OCI-LY3 (cell line): ENCODE measurements at regions not wholly inside any gene's neighbourhood (a gene's known extent, or its start where the extent isn't known, plus 50 kb on each side); places are given as distances from the start of the nearest gene placed in this dataset.

Experiments
- H2AFZ ChIP-seq: fragments of 200-600, 300-600 bp; shearing (Covaris generic); 2 replicates; pipeline ENCODE4 v1.6.0; 2014; ENCODE audit warnings: antibody characterized with exemption, low read depth, low read length
- H3K27ac ChIP-seq: fragments of 200-600, 300-600 bp; sonication (generic); 2 replicates; pipeline ENCODE4 v1.5.1; 2014; ENCODE audit warnings: mild to moderate bottlenecking, low read length, moderate library complexity, mixed read lengths
- H3K27me3 ChIP-seq: fragments of 200-600, 300-600 bp; sonication (generic); 2 replicates; pipeline ENCODE4 v1.6.1; 2014; ENCODE audit warnings: low read depth, low read length, mixed read lengths
- H3K36me3 ChIP-seq: fragments of 200-600, 300-600 bp; sonication (generic); replicated peaks from 2 replicates; pipeline ENCODE3; 2014; ENCODE audit warnings: low read depth, low read length, mixed read lengths
- H3K4me1 ChIP-seq: fragments of 300-600, 200-600 bp; sonication (generic); 2 replicates; pipeline ENCODE4 v1.6.1; 2014; ENCODE audit warnings: low read length, mixed read lengths
- H3K4me2 ChIP-seq: fragments of 200-600, 300-600 bp; sonication (generic); 2 replicates; pipeline ENCODE4 v1.6.1; 2014; ENCODE audit warnings: low read length, mixed read lengths
- H3K4me3 ChIP-seq: fragments of 300-600, 200-600 bp; sonication (generic); 2 replicates; pipeline ENCODE4 v1.5.1; 2014; ENCODE audit warnings: antibody characterized with exemption, mild to moderate bottlenecking, low read length, moderate library complexity
- H3K79me2 ChIP-seq: fragments of 300-600, 200-600 bp; shearing (Covaris generic); 2 replicates; pipeline ENCODE4 v1.6.1; 2014; ENCODE audit warnings: mild to moderate bottlenecking, low read length, mixed read lengths
- H3K9ac ChIP-seq: fragments of 300-600, 200-600 bp; shearing (Covaris generic); 2 replicates; pipeline ENCODE4 v1.6.0; 2014; ENCODE audit warnings: mild to moderate bottlenecking, low read length, moderate library complexity
- H3K9me3 ChIP-seq: fragments of 200-600, 300-600 bp; shearing (Covaris generic); 2 replicates; pipeline ENCODE4 v1.6.1; 2014; ENCODE audit warnings: low read length, mixed read lengths; ENCODE audit not compliant: insufficient read depth
- H4K20me1 ChIP-seq: fragments of 200-600, 300-600 bp; sonication (generic); 2 replicates; pipeline ENCODE4 v1.6.1; 2016; ENCODE audit warnings: low read length, mixed read lengths; ENCODE audit not compliant: insufficient read depth
- EZH2phosphoT487 ChIP-seq: fragments of 200-600 bp; shearing (Covaris generic); IDR thresholded peaks from 2 replicates; pipeline ENCODE4 v1.6.1; 2018; ENCODE audit warnings: antibody characterized with exemption, mixed run types, low read depth
- TF ChIP-seq, protein P1 (sequence below): fragments of 200-600, 300-600 bp; sonication (generic); IDR thresholded peaks from 2 replicates; pipeline ENCODE4 v1.5.1; 2014; ENCODE audit warnings: antibody characterized with exemption, low read length, low read depth

DNA sequence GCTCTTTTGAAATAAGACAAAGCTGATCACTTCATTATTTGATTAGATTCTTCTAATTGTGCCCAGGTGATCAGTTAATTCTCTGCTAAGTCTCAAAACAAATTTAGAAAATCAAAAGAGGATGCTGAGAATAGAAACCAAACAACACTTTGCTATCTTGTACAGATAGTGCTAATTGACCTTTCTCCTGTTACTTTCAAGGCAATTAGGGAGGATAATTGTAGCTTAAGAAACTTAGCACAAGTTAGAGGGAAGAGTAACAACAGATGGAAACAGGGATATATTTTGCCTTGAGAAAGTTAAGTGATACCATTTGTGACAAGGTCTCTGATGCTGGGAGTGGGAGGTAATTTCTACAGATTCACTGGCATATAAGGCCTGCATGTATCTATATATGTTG is 344.8 kb upstream of the GRM7 start:
- H3K79me2 ChIP-seq = no peaks in the 10 kb centered on the region

DNA sequence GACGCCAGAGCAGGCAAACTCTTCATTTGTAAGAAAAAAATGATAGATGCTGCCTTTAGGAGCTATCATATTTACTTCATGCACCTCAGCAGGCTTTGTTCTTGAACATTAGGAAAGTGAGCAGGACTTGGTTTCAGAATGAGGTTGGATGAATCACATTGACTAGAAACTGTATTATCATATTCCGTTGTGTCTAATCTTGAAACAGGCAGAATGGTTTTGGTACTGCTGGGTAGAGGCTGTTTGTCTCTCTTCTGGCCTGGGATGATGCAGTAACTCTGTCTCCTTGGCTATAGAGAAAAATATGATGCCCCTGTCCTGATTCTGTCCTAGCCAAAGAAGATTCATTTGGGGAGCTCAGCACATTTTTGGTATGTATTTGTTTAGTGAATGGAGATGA is 344.2 kb upstream of the GRM7 start:
- Histone ChIP-seq H3K79me2 (no peaks in the 10 kb centered on the region), H3K4me3 (no peak overlapping the region), H4K20me1 (no peaks in the 10 kb centered on the region), H2AFZ (no peak overlapping the region), H3K27ac (no peak overlapping the region), H3K27me3 (no peaks in the 10 kb centered on the region), H3K9me3 (no peaks in the 10 kb centered on the region), H3K36me3 (no peaks in the 10 kb centered on the region), H3K4me2 (peak overlapping the region; percentile 30), H3K4me1 (peaks cover 20% of the 10 kb centered on the region), H3K9ac (no peak overlapping the region)
- TF ChIP-seq, protein P1, sequence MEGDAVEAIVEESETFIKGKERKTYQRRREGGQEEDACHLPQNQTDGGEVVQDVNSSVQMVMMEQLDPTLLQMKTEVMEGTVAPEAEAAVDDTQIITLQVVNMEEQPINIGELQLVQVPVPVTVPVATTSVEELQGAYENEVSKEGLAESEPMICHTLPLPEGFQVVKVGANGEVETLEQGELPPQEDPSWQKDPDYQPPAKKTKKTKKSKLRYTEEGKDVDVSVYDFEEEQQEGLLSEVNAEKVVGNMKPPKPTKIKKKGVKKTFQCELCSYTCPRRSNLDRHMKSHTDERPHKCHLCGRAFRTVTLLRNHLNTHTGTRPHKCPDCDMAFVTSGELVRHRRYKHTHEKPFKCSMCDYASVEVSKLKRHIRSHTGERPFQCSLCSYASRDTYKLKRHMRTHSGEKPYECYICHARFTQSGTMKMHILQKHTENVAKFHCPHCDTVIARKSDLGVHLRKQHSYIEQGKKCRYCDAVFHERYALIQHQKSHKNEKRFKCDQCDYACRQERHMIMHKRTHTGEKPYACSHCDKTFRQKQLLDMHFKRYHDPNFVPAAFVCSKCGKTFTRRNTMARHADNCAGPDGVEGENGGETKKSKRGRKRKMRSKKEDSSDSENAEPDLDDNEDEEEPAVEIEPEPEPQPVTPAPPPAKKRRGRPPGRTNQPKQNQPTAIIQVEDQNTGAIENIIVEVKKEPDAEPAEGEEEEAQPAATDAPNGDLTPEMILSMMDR = no peak
- no peak for TF ChIP-seq EZH2phosphoT487

More for the DNA sequence above, 344.8 kb upstream of the GRM7 start:
- no peak overlapping the region for H3K4me3 ChIP-seq
- H3K4me1 ChIP-seq = peaks cover 20% of the 10 kb centered on the region
- H3K27ac ChIP-seq = no peak overlapping the region
- H3K27me3 ChIP-seq = no peaks in the 10 kb centered on the region
- no peak overlapping the region for H3K9ac ChIP-seq
- H4K20me1 ChIP-seq = no peaks in the 10 kb centered on the region
- TF ChIP-seq, protein P1 = no peak
- no peak for TF ChIP-seq EZH2phosphoT487
- H3K9me3 ChIP-seq = no peaks in the 10 kb centered on the region
- H3K36me3 ChIP-seq = no peaks in the 10 kb centered on the region
- H3K4me2 ChIP-seq = peak overlapping the region; percentile 30; the same call in 1 of the 2 replicates
- no peak overlapping the region for H2AFZ ChIP-seq

DNA sequence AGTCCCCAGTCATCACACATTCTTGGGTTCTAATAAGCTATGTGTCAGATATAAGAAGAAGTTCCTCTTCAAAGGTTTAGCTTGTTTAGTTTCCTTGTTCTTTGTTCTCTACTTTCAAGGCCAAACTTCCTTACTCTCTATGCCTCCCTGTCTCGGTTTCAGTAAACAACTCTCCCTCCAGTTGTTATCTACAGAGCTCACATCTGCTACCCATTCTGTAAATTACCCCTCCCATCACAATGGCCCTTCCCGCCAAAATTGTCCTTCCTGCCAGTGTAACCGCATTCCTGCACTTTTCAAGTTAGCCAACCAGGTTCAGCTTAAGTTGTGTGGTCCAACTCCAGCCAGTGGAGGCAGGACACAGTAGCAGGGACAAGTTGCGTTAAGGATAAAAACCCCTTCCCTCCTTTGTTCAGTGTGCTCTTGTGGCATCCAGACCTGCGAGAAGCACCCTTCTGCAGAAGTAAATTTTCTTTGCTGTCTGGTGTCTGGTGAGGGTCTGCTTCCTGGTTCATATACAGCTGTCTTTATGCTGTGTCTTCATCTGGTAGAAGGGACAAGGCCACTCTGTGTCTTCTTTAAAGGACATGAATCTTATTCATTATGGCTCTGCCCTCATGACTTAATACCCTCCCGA is 342.1 kb upstream of the GRM7 start:
- Histone ChIP-seq H3K36me3 (no peaks in the 10 kb centered on the region), H3K4me2 (no peak overlapping the region), H3K27me3 (no peaks in the 10 kb centered on the region), H3K4me3 (no peak overlapping the region), H2AFZ (no peak overlapping the region), H3K27ac (no peak overlapping the region), H3K4me1 (peaks cover 20% of the 10 kb centered on the region), H3K9me3 (no peaks in the 10 kb centered on the region), H3K79me2 (no peaks in the 10 kb centered on the region), H3K9ac (no peak overlapping the region), H4K20me1 (no peaks in the 10 kb centered on the region)
- no peak for TF ChIP-seq EZH2phosphoT487
- TF ChIP-seq, protein P1 = no peak

DNA sequence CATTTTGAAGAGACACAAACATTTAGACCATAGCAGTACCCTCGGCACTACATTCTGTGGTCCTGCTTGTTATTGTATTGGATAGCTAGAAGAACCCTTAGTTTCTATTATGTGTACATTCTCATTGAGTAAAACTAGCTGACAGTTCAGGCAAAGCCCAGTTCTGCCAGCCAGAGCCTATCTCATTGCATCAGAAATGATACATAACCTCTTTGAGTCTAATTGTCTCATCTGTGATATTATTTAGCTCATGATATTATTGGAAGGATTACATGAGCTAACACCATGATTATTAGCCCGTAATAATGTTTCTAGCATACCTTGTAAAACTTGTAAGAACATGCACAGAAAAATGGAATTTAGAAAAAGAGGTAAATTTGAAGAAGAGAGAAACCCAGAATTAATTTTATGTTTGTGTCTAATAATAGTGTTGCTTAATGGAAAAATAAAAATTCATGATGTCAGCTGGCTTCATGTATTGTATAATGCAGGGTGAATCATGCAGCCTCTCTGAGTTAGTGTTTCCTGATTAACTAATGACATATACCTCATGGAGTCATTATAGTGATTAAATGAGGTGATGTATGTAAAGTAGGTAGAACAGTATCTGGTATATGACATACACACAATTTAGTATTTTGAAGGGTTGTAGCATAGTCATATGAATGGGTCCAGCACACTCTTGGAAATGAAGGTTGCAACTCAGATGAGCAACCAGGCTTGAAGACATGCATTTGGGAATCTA is 339.4 kb upstream of the GRM7 start:
- H3K4me3 ChIP-seq = no peak overlapping the region
- no peaks in the 10 kb centered on the region for H3K79me2 ChIP-seq
- no peak overlapping the region for H3K27ac ChIP-seq
- TF ChIP-seq, protein P1 = no peak
- no peak for TF ChIP-seq EZH2phosphoT487
- H3K27me3 ChIP-seq = no peaks in the 10 kb centered on the region
- H3K9ac ChIP-seq = no peak overlapping the region
- peaks cover 13% of the 10 kb centered on the region for H3K4me1 ChIP-seq
- no peaks in the 10 kb centered on the region for H3K36me3 ChIP-seq
- no peak overlapping the region for H3K4me2 ChIP-seq
- H4K20me1 ChIP-seq = no peaks in the 10 kb centered on the region
- H2AFZ ChIP-seq = no peak overlapping the region
- no peaks in the 10 kb centered on the region for H3K9me3 ChIP-seq
